H7 (cell line): ENCODE measurements at regions not wholly inside any gene's neighbourhood (a gene's known extent, or its start where the extent isn't known, plus 50 kb on each side); places are given as distances from the start of the nearest gene placed in this dataset.

Experiments used
- DNase-seq: peaks from one replicate; pipeline ENCODE4 v3.0.0; 2012
- H3K27me3 ChIP-seq: 2 replicates; pipeline ENCODE4 v1.6.0; 2011; ENCODE audit warnings: mild to moderate bottlenecking, low read length; ENCODE audit not compliant: control insufficient read depth, insufficient read depth
- H3K36me3 ChIP-seq: replicated peaks from 2 replicates; pipeline ENCODE4 v1.5.1; 2011; ENCODE audit warnings: low read length; ENCODE audit not compliant: control insufficient read depth, insufficient read depth
- H3K4me3 ChIP-seq: 2 replicates; pipeline ENCODE4 v1.5.1; 2011; ENCODE audit warnings: low read depth, mild to moderate bottlenecking, control low read depth, low read length, moderate library complexity; ENCODE audit not compliant: insufficient read depth

DNA sequence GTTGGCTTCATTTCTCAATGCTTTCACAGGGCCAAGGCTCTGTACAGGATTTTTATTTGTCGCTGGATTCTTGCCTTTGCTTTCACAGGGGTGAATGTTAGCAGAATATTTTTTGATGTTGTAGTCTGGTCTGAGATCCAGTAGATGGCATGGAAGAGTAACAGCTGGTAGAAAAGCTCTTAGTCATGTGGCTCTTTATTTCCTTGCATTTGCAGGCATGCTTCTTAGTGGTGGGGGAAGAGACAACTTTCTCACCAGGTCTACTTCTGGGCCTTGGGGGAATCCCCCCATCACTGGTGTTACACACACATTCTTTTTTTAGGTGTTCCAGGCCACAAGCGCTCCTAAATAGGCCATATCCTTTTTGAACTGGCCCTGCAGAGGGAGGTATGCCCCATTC lies 58.2 kb upstream of the DKK2 start:
- H3K36me3 ChIP-seq = no peaks in the 10 kb centered on the region

More for the DNA sequence above, 58.2 kb upstream of the DKK2 start:
- Histone ChIP-seq H3K4me3 (no peak overlapping the region), H3K27me3 (no peaks in the 10 kb centered on the region)
- peak; percentile 7 for DNase-seq
